ENCODE measurements at regions not wholly inside any gene's neighbourhood (a gene's known extent, or its start where the extent isn't known, plus 50 kb on each side); places are given as distances from the start of the nearest gene placed in this dataset.

DNA sequence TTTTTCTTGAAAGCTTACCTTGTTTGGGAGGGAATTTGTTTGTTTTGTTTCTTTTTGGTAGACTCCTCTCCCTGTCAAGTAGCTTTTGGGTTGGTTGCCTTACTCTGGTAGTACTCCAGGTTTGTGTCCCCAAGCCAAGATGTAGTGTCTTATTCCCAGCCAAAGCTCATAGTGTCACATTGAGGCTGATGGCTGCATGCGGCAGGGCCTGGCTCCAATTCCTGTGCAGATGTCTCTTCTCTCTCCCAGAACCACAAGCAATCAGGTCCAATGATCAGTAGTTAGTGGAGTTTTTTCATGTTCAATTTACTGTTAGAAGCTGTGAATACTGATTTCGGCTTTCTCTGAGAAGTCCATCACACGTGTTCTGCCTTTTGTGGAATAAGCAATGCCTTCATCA is 221.1 kb upstream of the THBS1 start:
- TF ChIP-seq ARNTL (CRISPR knock-in tag; IDR thresholded peaks at IDR 0.05; ENCODE audit: borderline replicate concordance, low read depth): no peak
- TF ChIP-seq, protein P1, sequence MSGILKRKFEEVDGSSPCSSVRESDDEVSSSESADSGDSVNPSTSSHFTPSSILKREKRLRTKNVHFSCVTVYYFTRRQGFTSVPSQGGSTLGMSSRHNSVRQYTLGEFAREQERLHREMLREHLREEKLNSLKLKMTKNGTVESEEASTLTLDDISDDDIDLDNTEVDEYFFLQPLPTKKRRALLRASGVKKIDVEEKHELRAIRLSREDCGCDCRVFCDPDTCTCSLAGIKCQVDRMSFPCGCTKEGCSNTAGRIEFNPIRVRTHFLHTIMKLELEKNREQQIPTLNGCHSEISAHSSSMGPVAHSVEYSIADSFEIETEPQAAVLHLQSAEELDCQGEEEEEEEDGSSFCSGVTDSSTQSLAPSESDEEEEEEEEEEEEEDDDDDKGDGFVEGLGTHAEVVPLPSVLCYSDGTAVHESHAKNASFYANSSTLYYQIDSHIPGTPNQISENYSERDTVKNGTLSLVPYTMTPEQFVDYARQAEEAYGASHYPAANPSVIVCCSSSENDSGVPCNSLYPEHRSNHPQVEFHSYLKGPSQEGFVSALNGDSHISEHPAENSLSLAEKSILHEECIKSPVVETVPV (CRISPR knock-in tag; IDR thresholded peaks at IDR 0.05): no peak
- TF ChIP-seq ZFP3 (CRISPR knock-in tag; IDR thresholded peaks at IDR 0.05): no peak
- no peak for TF ChIP-seq POU6F1 (CRISPR knock-in tag; IDR thresholded peaks at IDR 0.05; ENCODE audit: borderline replicate concordance, low read depth)
- TF ChIP-seq ZFP30 (CRISPR knock-in tag; IDR thresholded peaks at IDR 0.05): no peak
- no peak for TF ChIP-seq PPARA (CRISPR knock-in tag; IDR thresholded peaks at IDR 0.05; ENCODE audit: borderline replicate concordance)
- no peak for TF ChIP-seq ISL1 (CRISPR knock-in tag; IDR thresholded peaks at IDR 0.05)
- TF ChIP-seq ZNF70 (CRISPR knock-in tag; IDR thresholded peaks at IDR 0.05): no peak
- no peak for TF ChIP-seq SNAI2 (CRISPR knock-in tag; IDR thresholded peaks at IDR 0.05)
- TF ChIP-seq CSDC2 (CRISPR knock-in tag; IDR thresholded peaks at IDR 0.05): no peak
- no peak for TF ChIP-seq RARB (CRISPR knock-in tag; IDR thresholded peaks at IDR 0.05)
- no peak for TF ChIP-seq GLIS3 (CRISPR knock-in tag; IDR thresholded peaks at IDR 0.05)
- TF ChIP-seq ZNF8 (CRISPR knock-in tag; IDR thresholded peaks at IDR 0.05): no peak
- no peak for TF ChIP-seq ESRRG (CRISPR knock-in tag; IDR thresholded peaks at IDR 0.05)
- no peak for TF ChIP-seq ZNF565 (CRISPR knock-in tag; conservative IDR thresholded peaks at IDR 0.05; ENCODE audit: low read depth)
- TF ChIP-seq ZC3H10 (CRISPR knock-in tag; IDR thresholded peaks at IDR 0.05): no peak
- no peak for ATAC-seq

DNA sequence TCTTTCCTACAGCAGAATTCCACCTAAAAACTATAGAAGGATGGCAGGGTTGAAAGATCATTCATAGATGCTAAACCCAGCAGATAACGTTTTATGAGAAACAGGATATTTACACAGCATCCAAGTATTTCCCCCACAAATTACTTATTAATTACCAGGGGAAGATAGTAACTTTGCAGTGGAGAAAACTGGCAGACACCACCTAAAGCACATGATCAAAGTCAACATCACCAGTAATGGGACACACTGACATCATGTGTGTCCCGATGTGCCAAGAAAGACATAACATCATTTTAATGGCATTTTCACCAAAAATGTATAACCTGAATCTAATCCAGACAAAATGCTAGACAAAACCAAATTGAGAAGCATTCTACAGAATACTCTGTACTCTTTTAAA is 220.4 kb upstream of the THBS1 start:
- no peak for ATAC-seq
- no peak for TF ChIP-seq CREB5 (CRISPR knock-in tag; IDR thresholded peaks at IDR 0.05; ENCODE audit: low read depth)
- TF ChIP-seq ZFP30 (CRISPR knock-in tag; IDR thresholded peaks at IDR 0.05): no peak
- no peak for TF ChIP-seq TCF4 (CRISPR knock-in tag; IDR thresholded peaks at IDR 0.05; ENCODE audit: borderline replicate concordance)
- no peak for TF ChIP-seq ZNF565 (CRISPR knock-in tag; conservative IDR thresholded peaks at IDR 0.05; ENCODE audit: low read depth)
- no peak for TF ChIP-seq SNAI2 (CRISPR knock-in tag; IDR thresholded peaks at IDR 0.05)
- no peak for TF ChIP-seq ISL1 (CRISPR knock-in tag; IDR thresholded peaks at IDR 0.05)
- TF ChIP-seq POU6F1 (CRISPR knock-in tag; IDR thresholded peaks at IDR 0.05; ENCODE audit: borderline replicate concordance, low read depth): no peak
- TF ChIP-seq GLIS3 (CRISPR knock-in tag; IDR thresholded peaks at IDR 0.05): no peak
- TF ChIP-seq OSR1 (CRISPR knock-in tag; IDR thresholded peaks at IDR 0.05): no peak
- no peak for TF ChIP-seq ZC3H10 (CRISPR knock-in tag; IDR thresholded peaks at IDR 0.05)
- no peak for TF ChIP-seq CSDC2 (CRISPR knock-in tag; IDR thresholded peaks at IDR 0.05)
- TF ChIP-seq, protein P2, sequence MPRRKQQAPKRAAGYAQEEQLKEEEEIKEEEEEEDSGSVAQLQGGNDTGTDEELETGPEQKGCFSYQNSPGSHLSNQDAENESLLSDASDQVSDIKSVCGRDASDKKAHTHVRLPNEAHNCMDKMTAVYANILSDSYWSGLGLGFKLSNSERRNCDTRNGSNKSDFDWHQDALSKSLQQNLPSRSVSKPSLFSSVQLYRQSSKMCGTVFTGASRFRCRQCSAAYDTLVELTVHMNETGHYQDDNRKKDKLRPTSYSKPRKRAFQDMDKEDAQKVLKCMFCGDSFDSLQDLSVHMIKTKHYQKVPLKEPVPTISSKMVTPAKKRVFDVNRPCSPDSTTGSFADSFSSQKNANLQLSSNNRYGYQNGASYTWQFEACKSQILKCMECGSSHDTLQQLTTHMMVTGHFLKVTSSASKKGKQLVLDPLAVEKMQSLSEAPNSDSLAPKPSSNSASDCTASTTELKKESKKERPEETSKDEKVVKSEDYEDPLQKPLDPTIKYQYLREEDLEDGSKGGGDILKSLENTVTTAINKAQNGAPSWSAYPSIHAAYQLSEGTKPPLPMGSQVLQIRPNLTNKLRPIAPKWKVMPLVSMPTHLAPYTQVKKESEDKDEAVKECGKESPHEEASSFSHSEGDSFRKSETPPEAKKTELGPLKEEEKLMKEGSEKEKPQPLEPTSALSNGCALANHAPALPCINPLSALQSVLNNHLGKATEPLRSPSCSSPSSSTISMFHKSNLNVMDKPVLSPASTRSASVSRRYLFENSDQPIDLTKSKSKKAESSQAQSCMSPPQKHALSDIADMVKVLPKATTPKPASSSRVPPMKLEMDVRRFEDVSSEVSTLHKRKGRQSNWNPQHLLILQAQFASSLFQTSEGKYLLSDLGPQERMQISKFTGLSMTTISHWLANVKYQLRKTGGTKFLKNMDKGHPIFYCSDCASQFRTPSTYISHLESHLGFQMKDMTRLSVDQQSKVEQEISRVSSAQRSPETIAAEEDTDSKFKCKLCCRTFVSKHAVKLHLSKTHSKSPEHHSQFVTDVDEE (CRISPR knock-in tag; IDR thresholded peaks at IDR 0.05): no peak
- TF ChIP-seq BACH2 (CRISPR knock-in tag; IDR thresholded peaks at IDR 0.05; ENCODE audit: borderline replicate concordance): no peak
- TF ChIP-seq ZNF8 (CRISPR knock-in tag; IDR thresholded peaks at IDR 0.05): no peak

DNA sequence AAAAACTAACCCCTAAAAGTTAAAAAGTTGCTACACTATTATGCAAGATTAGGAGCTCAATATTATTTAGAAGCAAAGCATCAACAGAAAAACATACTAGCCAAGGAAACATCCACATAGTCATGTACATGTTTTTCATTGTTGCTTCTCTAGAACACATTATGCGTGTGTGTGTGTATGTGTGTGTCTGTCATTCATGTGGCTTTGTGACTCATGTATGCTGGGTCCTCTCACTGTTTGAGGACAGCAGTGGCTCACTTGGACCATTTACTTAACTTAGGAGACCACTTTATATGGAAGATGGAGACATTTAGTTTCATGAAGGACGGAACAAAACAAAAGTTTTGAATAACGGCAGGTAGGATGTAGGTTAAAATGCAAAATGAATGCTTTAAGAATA is 219.4 kb upstream of the THBS1 start:
- TF ChIP-seq ZNF8 (CRISPR knock-in tag; IDR thresholded peaks at IDR 0.05): no peak
- TF ChIP-seq ARNTL (CRISPR knock-in tag; IDR thresholded peaks at IDR 0.05; ENCODE audit: borderline replicate concordance, low read depth): no peak
- TF ChIP-seq ISL1 (CRISPR knock-in tag; IDR thresholded peaks at IDR 0.05): no peak
- no peak for TF ChIP-seq ESRRG (CRISPR knock-in tag; IDR thresholded peaks at IDR 0.05)
- no peak for TF ChIP-seq RARB (CRISPR knock-in tag; IDR thresholded peaks at IDR 0.05)
- TF ChIP-seq OSR1 (CRISPR knock-in tag; IDR thresholded peaks at IDR 0.05): no peak
- TF ChIP-seq, protein P1 (CRISPR knock-in tag; IDR thresholded peaks at IDR 0.05): no peak
- TF ChIP-seq TCF4 (CRISPR knock-in tag; IDR thresholded peaks at IDR 0.05; ENCODE audit: borderline replicate concordance): no peak
- TF ChIP-seq ZFP30 (CRISPR knock-in tag; IDR thresholded peaks at IDR 0.05): no peak
- TF ChIP-seq POU6F1 (CRISPR knock-in tag; IDR thresholded peaks at IDR 0.05; ENCODE audit: borderline replicate concordance, low read depth): no peak
- no peak for TF ChIP-seq TOX (CRISPR knock-in tag; IDR thresholded peaks at IDR 0.05; ENCODE audit: borderline replicate concordance)
- no peak for ATAC-seq
